HEK293 (cell line): ENCODE measurements at regions not wholly inside any gene's neighbourhood (a gene's known extent, or its start where the extent isn't known, plus 50 kb on each side); places are given as distances from the start of the nearest gene placed in this dataset.

ENCODE experiments used
- KLF16 ChIP-seq: fragments of 450-650 bp; formaldehyde crosslinking; IDR thresholded peaks from 2 replicates; pipeline ENCODE4 v1.5.1; 2017; ENCODE audit warnings: missing biosample characterization, missing genetic modification characterization
- SCRT2 ChIP-seq: fragments of 450-650 bp; formaldehyde crosslinking; IDR thresholded peaks from 2 replicates; pipeline ENCODE4 v1.5.1; 2016; ENCODE audit warnings: missing biosample characterization, missing genetic modification characterization
- ZBTB8A ChIP-seq: fragments of 450-650 bp; formaldehyde crosslinking; IDR thresholded peaks from 2 replicates; pipeline ENCODE4 v1.5.1; 2016; ENCODE audit warnings: missing biosample characterization, missing genetic modification characterization
- ZNF335 ChIP-seq: fragments of 450-650 bp; formaldehyde crosslinking; conservative IDR thresholded peaks from 2 replicates; pipeline ENCODE4 v1.5.1; 2016; ENCODE audit warnings: missing biosample characterization, missing genetic modification characterization
- ZNF341 ChIP-seq: fragments of 450-650 bp; formaldehyde crosslinking; IDR thresholded peaks from 2 replicates; pipeline ENCODE4; 2016; ENCODE audit warnings: low read depth, missing biosample characterization, missing genetic modification characterization
- ZNF768 ChIP-seq: fragments of 450-650 bp; formaldehyde crosslinking; IDR thresholded peaks from 2 replicates; pipeline ENCODE4 v1.5.1; 2018; ENCODE audit warnings: missing biosample characterization, mild to moderate bottlenecking, missing genetic modification characterization
- ZNF830 ChIP-seq: fragments of 450-650 bp; IDR thresholded peaks from 2 replicates; pipeline ENCODE4 v1.5.0; 2018; ENCODE audit warnings: missing biosample characterization, missing genetic modification characterization, low read depth, mild to moderate bottlenecking, moderate library complexity
- TF ChIP-seq, protein P1 (sequence below): fragments of 450-650 bp; formaldehyde crosslinking; IDR thresholded peaks from 2 replicates; pipeline ENCODE4 v1.5.1; 2016; ENCODE audit warnings: missing biosample characterization, missing genetic modification characterization
- TF ChIP-seq, protein P2 (sequence below): fragments of 450-650 bp; formaldehyde crosslinking; IDR thresholded peaks from 2 replicates; pipeline ENCODE4 v1.5.1; 2016; ENCODE audit warnings: missing biosample characterization, missing genetic modification characterization
- TF ChIP-seq, protein P3 (sequence below): fragments of 450-650 bp; formaldehyde crosslinking; IDR thresholded peaks from 2 replicates; pipeline ENCODE4 v1.5.1; 2016; ENCODE audit warnings: missing biosample characterization, missing genetic modification characterization

DNA sequence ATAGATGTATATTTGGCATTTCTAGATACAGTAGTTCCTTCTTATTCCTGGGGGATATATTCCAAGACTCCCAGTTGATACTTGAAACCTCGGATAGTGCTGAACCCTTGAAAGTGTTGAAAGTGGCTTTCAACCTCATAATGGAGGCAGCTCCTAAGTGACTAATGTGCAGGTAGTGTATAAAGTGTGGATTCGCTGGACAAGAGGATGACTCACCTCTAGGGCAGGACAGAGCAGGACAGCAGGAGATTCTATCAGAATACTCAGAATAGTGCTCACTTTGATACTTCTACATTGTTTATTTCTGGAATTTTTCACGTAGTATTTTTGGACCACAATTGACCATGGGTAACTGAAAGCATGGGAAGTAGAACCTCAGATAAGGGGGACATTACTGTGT is 1138.9 kb upstream of the WWC1 start:
- TF ChIP-seq ZNF341 (no peak), ZNF830 (no peak), KLF16 (tag by site-specific recombination) (no peak), SCRT2 (tag by site-specific recombination) (no peak), ZBTB8A (tag by site-specific recombination) (no peak), ZNF335 (tag by site-specific recombination) (no peak), ZNF768 (no peak)
- TF ChIP-seq, protein P1, sequence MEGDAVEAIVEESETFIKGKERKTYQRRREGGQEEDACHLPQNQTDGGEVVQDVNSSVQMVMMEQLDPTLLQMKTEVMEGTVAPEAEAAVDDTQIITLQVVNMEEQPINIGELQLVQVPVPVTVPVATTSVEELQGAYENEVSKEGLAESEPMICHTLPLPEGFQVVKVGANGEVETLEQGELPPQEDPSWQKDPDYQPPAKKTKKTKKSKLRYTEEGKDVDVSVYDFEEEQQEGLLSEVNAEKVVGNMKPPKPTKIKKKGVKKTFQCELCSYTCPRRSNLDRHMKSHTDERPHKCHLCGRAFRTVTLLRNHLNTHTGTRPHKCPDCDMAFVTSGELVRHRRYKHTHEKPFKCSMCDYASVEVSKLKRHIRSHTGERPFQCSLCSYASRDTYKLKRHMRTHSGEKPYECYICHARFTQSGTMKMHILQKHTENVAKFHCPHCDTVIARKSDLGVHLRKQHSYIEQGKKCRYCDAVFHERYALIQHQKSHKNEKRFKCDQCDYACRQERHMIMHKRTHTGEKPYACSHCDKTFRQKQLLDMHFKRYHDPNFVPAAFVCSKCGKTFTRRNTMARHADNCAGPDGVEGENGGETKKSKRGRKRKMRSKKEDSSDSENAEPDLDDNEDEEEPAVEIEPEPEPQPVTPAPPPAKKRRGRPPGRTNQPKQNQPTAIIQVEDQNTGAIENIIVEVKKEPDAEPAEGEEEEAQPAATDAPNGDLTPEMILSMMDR (tag by site-specific recombination): no peak
- TF ChIP-seq, protein P2, sequence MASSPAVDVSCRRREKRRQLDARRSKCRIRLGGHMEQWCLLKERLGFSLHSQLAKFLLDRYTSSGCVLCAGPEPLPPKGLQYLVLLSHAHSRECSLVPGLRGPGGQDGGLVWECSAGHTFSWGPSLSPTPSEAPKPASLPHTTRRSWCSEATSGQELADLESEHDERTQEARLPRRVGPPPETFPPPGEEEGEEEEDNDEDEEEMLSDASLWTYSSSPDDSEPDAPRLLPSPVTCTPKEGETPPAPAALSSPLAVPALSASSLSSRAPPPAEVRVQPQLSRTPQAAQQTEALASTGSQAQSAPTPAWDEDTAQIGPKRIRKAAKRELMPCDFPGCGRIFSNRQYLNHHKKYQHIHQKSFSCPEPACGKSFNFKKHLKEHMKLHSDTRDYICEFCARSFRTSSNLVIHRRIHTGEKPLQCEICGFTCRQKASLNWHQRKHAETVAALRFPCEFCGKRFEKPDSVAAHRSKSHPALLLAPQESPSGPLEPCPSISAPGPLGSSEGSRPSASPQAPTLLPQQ (tag by site-specific recombination): no peak
- TF ChIP-seq, protein P3, sequence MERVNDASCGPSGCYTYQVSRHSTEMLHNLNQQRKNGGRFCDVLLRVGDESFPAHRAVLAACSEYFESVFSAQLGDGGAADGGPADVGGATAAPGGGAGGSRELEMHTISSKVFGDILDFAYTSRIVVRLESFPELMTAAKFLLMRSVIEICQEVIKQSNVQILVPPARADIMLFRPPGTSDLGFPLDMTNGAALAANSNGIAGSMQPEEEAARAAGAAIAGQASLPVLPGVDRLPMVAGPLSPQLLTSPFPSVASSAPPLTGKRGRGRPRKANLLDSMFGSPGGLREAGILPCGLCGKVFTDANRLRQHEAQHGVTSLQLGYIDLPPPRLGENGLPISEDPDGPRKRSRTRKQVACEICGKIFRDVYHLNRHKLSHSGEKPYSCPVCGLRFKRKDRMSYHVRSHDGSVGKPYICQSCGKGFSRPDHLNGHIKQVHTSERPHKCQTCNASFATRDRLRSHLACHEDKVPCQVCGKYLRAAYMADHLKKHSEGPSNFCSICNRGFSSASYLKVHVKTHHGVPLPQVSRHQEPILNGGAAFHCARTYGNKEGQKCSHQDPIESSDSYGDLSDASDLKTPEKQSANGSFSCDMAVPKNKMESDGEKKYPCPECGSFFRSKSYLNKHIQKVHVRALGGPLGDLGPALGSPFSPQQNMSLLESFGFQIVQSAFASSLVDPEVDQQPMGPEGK (tag by site-specific recombination): no peak
